IMR-90 (cell line): ENCODE measurements at regions not wholly inside any gene's neighbourhood (a gene's known extent, or its start where the extent isn't known, plus 50 kb on each side); places are given as distances from the start of the nearest gene placed in this dataset.

Source experiments
- ATAC-seq: fragments of 200-7000 bp; cut with Tn5 transposase; 2 replicates; pipeline ENCODE4 v1.9.1; 2020; ENCODE audit warnings: low read depth, mild to moderate bottlenecking, moderate library complexity
- BruUV-seq: library from RNA; stranded (reverse); fragments of 400-500 nt; replicated peaks from 2 replicates; lab custom pipeline; 2021; lab: Mats Ljungman, UMichigan
- CTCF ChIA-PET: fragments of 300-600 bp; formaldehyde crosslinking; extraction: SDS; loops from one replicate; lab custom pipeline; 2021; ENCODE audit warnings: antibody characterized with exemption; lab: Yijun Ruan, JAX
- POLR2A ChIA-PET: fragments of 300-600 bp; sonication (Branson Sonifier 250); formaldehyde crosslinking; loops from one replicate; lab custom pipeline; 2022; ENCODE audit warnings: antibody characterized with exemption; ENCODE audit not compliant: unreplicated experiment; lab: Charles Lee
- DNase-seq: peaks from one replicate; pipeline ENCODE4 v3.0.0; 2013
- H2AFZ ChIP-seq: replicated peaks from 2 replicates; pipeline ENCODE3; 2013; ENCODE audit warnings: low read length, mild to moderate bottlenecking; ENCODE audit not compliant: poor library complexity
- H2AK5ac ChIP-seq: 2 replicates; pipeline ENCODE4 v1.6.1; 2013; ENCODE audit warnings: low read depth, low read length, inconsistent platforms
- H2AK9ac ChIP-seq: replicated peaks from 2 replicates; pipeline ENCODE3; 2013; ENCODE audit warnings: mild to moderate bottlenecking, low read depth, low read length, moderate library complexity; ENCODE audit not compliant: poor library complexity
- H2BK120ac ChIP-seq: 2 replicates; pipeline ENCODE4 v1.6.1; 2013; ENCODE audit warnings: low read depth, low read length, inconsistent platforms
- H2BK15ac ChIP-seq: 3 replicates; pipeline ENCODE4 v1.6.1; 2013; ENCODE audit warnings: low read depth, low read length, inconsistent platforms
- H2BK20ac ChIP-seq: 2 replicates; pipeline ENCODE4 v1.6.1; 2013; ENCODE audit warnings: low read depth, mild to moderate bottlenecking, inconsistent platforms, low read length, moderate library complexity
- H2BK5ac ChIP-seq: 2 replicates; pipeline ENCODE4 v1.6.1; 2013; ENCODE audit warnings: mild to moderate bottlenecking, low read depth, low read length, inconsistent platforms; ENCODE audit not compliant: poor library complexity, severe bottlenecking
- H3K14ac ChIP-seq: replicated peaks from 2 replicates; pipeline ENCODE4 v1.6.1; 2013; ENCODE audit warnings: low read depth, low read length, inconsistent platforms
- H3K18ac ChIP-seq: 2 replicates; pipeline ENCODE4 v1.6.1; 2013; ENCODE audit warnings: low read depth, low read length, control low read depth
- H3K23ac ChIP-seq: 2 replicates; pipeline ENCODE4 v1.6.1; 2013; ENCODE audit warnings: low read depth, low read length, inconsistent platforms
- H3K27ac ChIP-seq: 2 replicates; pipeline ENCODE4 v1.5.1; 2013; ENCODE audit warnings: mild to moderate bottlenecking, control low read depth, low read length; ENCODE audit not compliant: insufficient read depth
- H3K27me3 ChIP-seq: 2 replicates; pipeline ENCODE4 v1.6.1; 2013; ENCODE audit warnings: low read length; ENCODE audit not compliant: control insufficient read depth, insufficient read depth
- H3K36me3 ChIP-seq: 2 replicates; pipeline ENCODE4 v1.6.1; 2013; ENCODE audit warnings: low read length, mixed read lengths; ENCODE audit not compliant: control insufficient read depth, insufficient read depth
- H3K4ac ChIP-seq: 2 replicates; pipeline ENCODE4 v1.6.1; 2013; ENCODE audit warnings: low read depth, low read length, inconsistent platforms
- H3K4me1 ChIP-seq: 2 replicates; pipeline ENCODE4 v1.6.1; 2013; ENCODE audit warnings: low read length, mixed read lengths; ENCODE audit not compliant: control insufficient read depth, insufficient read depth
- H3K4me2 ChIP-seq: 2 replicates; pipeline ENCODE4 v1.6.1; 2013; ENCODE audit warnings: low read depth, mild to moderate bottlenecking, control low read depth, low read length, moderate library complexity
- H3K4me3 ChIP-seq: 2 replicates; pipeline ENCODE4 v1.5.1; 2013; ENCODE audit warnings: low read depth, mild to moderate bottlenecking, control low read depth, low read length, moderate library complexity; ENCODE audit not compliant: insufficient read depth
- H3K56ac ChIP-seq: 2 replicates; pipeline ENCODE4 v1.6.1; 2013; ENCODE audit warnings: low read length, inconsistent platforms; ENCODE audit not compliant: insufficient read depth; ENCODE audit errors: extremely low read depth
- H3K79me1 ChIP-seq, 2 experiments: 2 replicates each; pipeline ENCODE4 v1.6.1; 2013; ENCODE audit warnings: low read length in 2 of 2, inconsistent platforms in 1 of 2, low read depth in 1 of 2
- H3K9ac ChIP-seq: 2 replicates; pipeline ENCODE4 v1.6.1; 2013; ENCODE audit warnings: low read depth, low read length, control low read depth
- H3K9me1 ChIP-seq: 2 replicates; pipeline ENCODE4 v1.6.1; 2013; ENCODE audit warnings: low read length, inconsistent platforms; ENCODE audit not compliant: insufficient read depth
- H3K9me3 ChIP-seq: 2 replicates; pipeline ENCODE4 v1.6.1; 2013; ENCODE audit warnings: low read length; ENCODE audit not compliant: control insufficient read depth, insufficient read depth
- H4K20me1 ChIP-seq: 2 replicates; pipeline ENCODE4 v1.6.1; 2013; ENCODE audit warnings: low read length, inconsistent platforms; ENCODE audit not compliant: insufficient read depth
- H4K5ac ChIP-seq: 2 replicates; pipeline ENCODE4 v1.6.1; 2013; ENCODE audit warnings: mild to moderate bottlenecking, low read depth, low read length, control low read depth
- H4K8ac ChIP-seq, 2 experiments: 2 replicates each; pipeline ENCODE4 v1.6.1; 2013; ENCODE audit warnings: low read depth in 2 of 2, low read length in 2 of 2, control low read depth in 1 of 2, inconsistent platforms in 1 of 2
- H4K91ac ChIP-seq: 2 replicates; pipeline ENCODE4 v1.6.1; 2013; ENCODE audit warnings: low read depth, low read length, inconsistent platforms; ENCODE audit not compliant: insufficient read depth
- BHLHE40 ChIP-seq: fragments of 150-350 bp; IDR thresholded peaks from 2 replicates; pipeline ENCODE4 v1.6.1; 2016; ENCODE audit warnings: mild to moderate bottlenecking, low read depth, low read length
- MXI1 ChIP-seq: IDR thresholded peaks from 2 replicates; pipeline ENCODE4 v1.6.1; 2012; ENCODE audit warnings: low read depth, mild to moderate bottlenecking, low read length, moderate library complexity, borderline replicate concordance
- POLR2A ChIP-seq: IDR thresholded peaks from 2 replicates; pipeline ENCODE4 v1.6.1; 2012; ENCODE audit warnings: mild to moderate bottlenecking, low read depth, low read length
- RFX5 ChIP-seq: IDR thresholded peaks from 2 replicates; pipeline ENCODE4 v1.8.0; 2012; ENCODE audit warnings: low read depth, mild to moderate bottlenecking, low read length, moderate library complexity
- WGBS, 2 experiments: methylation state at CpG; one replicate each; pipeline versions ENCODE4 v1.1.5 to v1.1.7; 2013; ENCODE audit warnings: missing lambda C conversion rate in 2 of 2; ENCODE audit not compliant: insufficient read length in 1 of 2; ENCODE audit errors: extremely low coverage in 2 of 2; 5-methylcytosine and 5-hydroxymethylcytosine counted together
- dilution Hi-C: fragments of 300-500 bp; cut with HindIII; formaldehyde crosslinking; loops from one replicate; pipeline ENCODE4 v1.14.3; 2018; ENCODE audit warnings: low sequenced_read_pairs; ENCODE audit not compliant: unreplicated experiment
- in situ Hi-C: fragments of 300-500 bp; cut with MboI; formaldehyde crosslinking; loops from 3 replicates; pipeline ENCODE4 v1.14.3; 2019; ENCODE audit warnings: low sequenced_read_pairs, inconsistent platforms, mixed read lengths
- intact Hi-C: fragments of 100-400 bp; cut with micrococcal nuclease; formaldehyde crosslinking; loops from 2 replicates; pipeline ENCODE4 v1.10.0; 2022

GRCh38 chr1:30262158-30262557, 461.2 kb downstream of the MATN1 start:
- Histone ChIP-seq H3K4me2 (no peak overlapping the region), H3K4ac (no peak overlapping the region), H3K9me3 (no peaks in the 10 kb centered on the region), H3K14ac (no peak overlapping the region), H3K36me3 (no peaks in the 10 kb centered on the region), H4K5ac (no peak overlapping the region), H3K56ac (no peak overlapping the region), H3K27me3 (no peaks in the 10 kb centered on the region), H2AK5ac (no peak overlapping the region), H3K18ac (no peak overlapping the region), H2AK9ac (no peak overlapping the region), H2BK5ac (no peak overlapping the region), H3K4me3 (no peak overlapping the region), H4K91ac (no peak overlapping the region), H2AFZ (no peak overlapping the region), H4K8ac (no peak overlapping the region), H2BK20ac (no peak overlapping the region), H4K20me1 (no peaks in the 10 kb centered on the region), H3K79me1 (no peaks in the 10 kb centered on the region), H3K4me1 (no peaks in the 10 kb centered on the region), H3K9ac (no peak overlapping the region), H3K23ac (no peak overlapping the region), H3K9me1 (no peaks in the 10 kb centered on the region; the same call in 1 of the 2 replicates), H2BK15ac (no peak overlapping the region), H3K27ac (no peak overlapping the region), H2BK120ac (no peak overlapping the region)
- no TSS peak for BruUV-seq
- in situ Hi-C loops (no loop called here), intact Hi-C loops (no loop called here), dilution Hi-C loops (no loop called here)
- WGBS, 2 experiments: 64% methylated on average over 3 of the region's 5 CpGs; no CpG with 5 or more reads in 1 of the 2 experiments
- ChIA-PET POLR2A (no interaction called here), CTCF (no interaction called here)
- ATAC-seq (no peak), DNase-seq (no peak)
- TF ChIP-seq BHLHE40 (no peak), RFX5 (no peak), MXI1 (no peak), POLR2A (no peak)
